ENCODE measurements at regions not wholly inside any gene's neighbourhood (a gene's known extent, or its start where the extent isn't known, plus 50 kb on each side); places are given as distances from the start of the nearest gene placed in this dataset.

- TF ChIP-seq CTCF (IDR thresholded peaks at IDR 0.05; ENCODE audit: control extremely low read depth in 1 of 3, insufficient read depth in 1 of 3, low read depth in 1 of 3, low read length in 3 of 3) (no peak), POLR2A (IDR thresholded peaks at IDR 0.05; ENCODE audit: control extremely low read depth in 1 of 2, low read depth in 2 of 2, low read length in 2 of 2) (no peak), TAF1 (IDR thresholded peaks at IDR 0.05; ENCODE audit: low read depth, low read length) (no peak), RNF2 (IDR thresholded peaks at IDR 0.05; ENCODE audit: borderline replicate concordance, low read depth, low read length, missing control alignments, poor library complexity, severe bottlenecking) (no peak), CREB1 (IDR thresholded peaks at IDR 0.05) (no peak), ZNF274 (IDR thresholded peaks at IDR 0.05; ENCODE audit: borderline replicate concordance, extremely low read depth, low read length) (no peak), MAX (IDR thresholded peaks at IDR 0.05) (no peak), NANOG (IDR thresholded peaks at IDR 0.05; ENCODE audit: insufficient read depth, low read depth, low read length, poor library complexity, severe bottlenecking) (no peak), SUZ12 (IDR thresholded peaks at IDR 0.05; ENCODE audit: low read length) (no peak), SP4 (IDR thresholded peaks at IDR 0.05; ENCODE audit: low read length) (no peak), SP1 (IDR thresholded peaks at IDR 0.05; ENCODE audit: low read depth, low read length) (no peak), JUN (IDR thresholded peaks at IDR 0.05; ENCODE audit: low read depth, low read length) (no peak), MAFK (IDR thresholded peaks at IDR 0.05; ENCODE audit: low read depth, low read length) (no peak), POLR2AphosphoS5 (IDR thresholded peaks at IDR 0.05; ENCODE audit: low read depth, low read length) (no peak)
Observed at GRCh38 chr7:42650701-42651100, 261.2 kb downstream of the C7orf25 start.

Data from H1 (cell line).